ENCODE measurements at regions not wholly inside any gene's neighbourhood (a gene's known extent, or its start where the extent isn't known, plus 50 kb on each side); places are given as distances from the start of the nearest gene placed in this dataset.

- TF ChIP-seq CTCF (IDR thresholded peaks at IDR 0.05) (no peak), POLR2A (IDR thresholded peaks at IDR 0.05) (no peak)
Measured at GRCh38 chr12:96140174-96140573, 54.0 kb upstream of the ELK3 start.
